ENCODE measurements at regions not wholly inside any gene's neighbourhood (a gene's known extent, or its start where the extent isn't known, plus 50 kb on each side); places are given as distances from the start of the nearest gene placed in this dataset.

- peak; percentile 24 for DNase-seq
Measured at GRCh38 chr19:28929006-28929405, 283.9 kb downstream of the UQCRFS1 start.

GRCh38 chr19:28927456-28927855 is 285.5 kb downstream of the UQCRFS1 start:
- no peak for DNase-seq

GRCh38 chr19:28920269-28921066 is 292.5 kb downstream of the UQCRFS1 start:
- no peak for DNase-seq

GRCh38 chr19:28917621-28918020 is 295.3 kb downstream of the UQCRFS1 start:
- DNase-seq: no peak

- no peak for DNase-seq
Measured at GRCh38 chr19:28915737-28916460, 297.1 kb downstream of the UQCRFS1 start.

GRCh38 chr19:28915202-28915601 is 297.7 kb downstream of the UQCRFS1 start:
- DNase-seq: no peak

GRCh38 chr19:28914173-28914572 is 298.8 kb downstream of the UQCRFS1 start:
- no peak for DNase-seq

- no peak for DNase-seq
Measured at GRCh38 chr19:28913626-28914025, 299.3 kb downstream of the UQCRFS1 start.

GRCh38 chr19:28908941-28909340 is 304.0 kb downstream of the UQCRFS1 start:
- no peak for DNase-seq

- no peak for DNase-seq
Measured at GRCh38 chr19:28907534-28907933, 305.4 kb downstream of the UQCRFS1 start.

GRCh38 chr19:28905996-28906395 is 307.0 kb downstream of the UQCRFS1 start:
- peak; percentile 76 for DNase-seq

- no peak for DNase-seq
Measured at GRCh38 chr19:28899703-28900102, 313.2 kb downstream of the UQCRFS1 start.

- DNase-seq: no peak
Measured at GRCh38 chr19:28898249-28898648, 314.7 kb downstream of the UQCRFS1 start.

- DNase-seq: no peak
Measured at GRCh38 chr19:28889941-28890670, 322.8 kb downstream of the UQCRFS1 start.

GRCh38 chr19:28887920-28888618 is 324.9 kb downstream of the UQCRFS1 start:
- no peak for DNase-seq

GRCh38 chr19:28886708-28887107 is 326.2 kb downstream of the UQCRFS1 start:
- no peak for DNase-seq

GRCh38 chr19:28885965-28886364 is 327.0 kb downstream of the UQCRFS1 start:
- no peak for DNase-seq

- DNase-seq: no peak
Measured at GRCh38 chr19:28884786-28885476, 328.0 kb downstream of the UQCRFS1 start.

GRCh38 chr19:28883241-28883693 is 329.7 kb downstream of the UQCRFS1 start:
- peak; percentile 3 for DNase-seq

GRCh38 chr19:28882818-28883217 is 330.1 kb downstream of the UQCRFS1 start:
- no peak for DNase-seq

GRCh38 chr19:28881616-28882015 is 331.3 kb downstream of the UQCRFS1 start:
- no peak for DNase-seq

- no peak for DNase-seq
Measured at GRCh38 chr19:28880735-28881401, 332.1 kb downstream of the UQCRFS1 start.

All from fibroblast of skin of right quadriceps (primary cell).